ENCODE measurements at regions not wholly inside any gene's neighbourhood (a gene's known extent, or its start where the extent isn't known, plus 50 kb on each side); places are given as distances from the start of the nearest gene placed in this dataset.

- no peak for DNase-seq (ENCODE audit: low spot score)
- no peak for FAIRE-seq
These were observed 55.3 kb upstream of the POM121L12 start for GRCh38 chr7:52980129-52980528.

GRCh38 chr7:52973126-52973525 is 62.3 kb upstream of the POM121L12 start:
- no peak for FAIRE-seq
- DNase-seq (ENCODE audit: low spot score), result no peak

- DNase-seq (ENCODE audit: low spot score) (no peak), FAIRE-seq (no peak)
These were observed 72.9 kb upstream of the POM121L12 start for GRCh38 chr7:52962402-52963076.

- DNase-seq (ENCODE audit: low spot score), result no peak
- FAIRE-seq, result no peak
These were observed 74.3 kb upstream of the POM121L12 start for GRCh38 chr7:52961084-52961483.

- DNase-seq (ENCODE audit: low spot score) (no peak), FAIRE-seq (no peak)
These were observed 75.4 kb upstream of the POM121L12 start for GRCh38 chr7:52959878-52960660.

GRCh38 chr7:52959336-52959735 is 76.1 kb upstream of the POM121L12 start:
- no peak for FAIRE-seq
- no peak for DNase-seq (ENCODE audit: low spot score)

GRCh38 chr7:52958621-52959140 is 76.8 kb upstream of the POM121L12 start:
- DNase-seq (ENCODE audit: low spot score), result no peak
- no peak for FAIRE-seq

- no peak for FAIRE-seq
These were observed 79.0 kb upstream of the POM121L12 start for GRCh38 chr7:52956379-52956915.

GRCh38 chr7:52955522-52955921 is 79.9 kb upstream of the POM121L12 start:
- no peak for DNase-seq (ENCODE audit: low spot score)
- no peak for FAIRE-seq

More at GRCh38 chr7:52956379-52956915, 79.0 kb upstream of the POM121L12 start:
- no peak for DNase-seq (ENCODE audit: low spot score)

- FAIRE-seq, result no peak
- no peak for DNase-seq (ENCODE audit: low spot score)
These were observed 90.5 kb upstream of the POM121L12 start for GRCh38 chr7:52944921-52945320.

- FAIRE-seq (no peak), DNase-seq (ENCODE audit: low spot score) (no peak)
These were observed 95.0 kb upstream of the POM121L12 start for GRCh38 chr7:52940481-52940880.

- no peak for DNase-seq (ENCODE audit: low spot score)
- FAIRE-seq, result no peak
These were observed 96.8 kb upstream of the POM121L12 start for GRCh38 chr7:52938455-52939133.

GRCh38 chr7:52936750-52937149 is 98.7 kb upstream of the POM121L12 start:
- no peak for FAIRE-seq
- no peak for DNase-seq (ENCODE audit: low spot score)

- FAIRE-seq (no peak), DNase-seq (ENCODE audit: low spot score) (no peak)
These were observed 106.8 kb upstream of the POM121L12 start for GRCh38 chr7:52928591-52928990.

GRCh38 chr7:52925332-52925731 is 110.1 kb upstream of the POM121L12 start:
- FAIRE-seq (no peak), DNase-seq (ENCODE audit: low spot score) (no peak)

GRCh38 chr7:52920977-52921376 is 114.5 kb upstream of the POM121L12 start:
- DNase-seq (ENCODE audit: low spot score), result no peak

GRCh38 chr7:52917982-52918578 is 117.4 kb upstream of the POM121L12 start:
- FAIRE-seq, result no peak
- no peak for DNase-seq (ENCODE audit: low spot score)

More at GRCh38 chr7:52920977-52921376, 114.5 kb upstream of the POM121L12 start:
- FAIRE-seq, result no peak

GRCh38 chr7:52911795-52912194 is 123.6 kb upstream of the POM121L12 start:
- FAIRE-seq (no peak), DNase-seq (ENCODE audit: low spot score) (no peak)

GRCh38 chr7:52911326-52911725 is 124.1 kb upstream of the POM121L12 start:
- no peak for FAIRE-seq
- no peak for DNase-seq (ENCODE audit: low spot score)

GRCh38 chr7:52909935-52910334 is 125.5 kb upstream of the POM121L12 start:
- DNase-seq (ENCODE audit: low spot score) (no peak), FAIRE-seq (no peak)

GRCh38 chr7:52909131-52909530 is 126.3 kb upstream of the POM121L12 start:
- DNase-seq (ENCODE audit: low spot score) (no peak), FAIRE-seq (no peak)

Data from urothelium cell line (cell line).